NCI-H1930 (cell line): ENCODE measurements at regions not wholly inside any gene's neighbourhood (a gene's known extent, or its start where the extent isn't known, plus 50 kb on each side); places are given as distances from the start of the nearest gene placed in this dataset.
"Not testable (repeated sequence)": the region's sequence is repeated elsewhere in the genome, so short reads cannot be mapped to it uniquely, and the experiment has no call there.

Experiments used
- DNase-seq, 2 experiments: peaks; one replicate each; lab custom pipeline; 2025; lab: John Stamatoyannopoulos, UW

DNA sequence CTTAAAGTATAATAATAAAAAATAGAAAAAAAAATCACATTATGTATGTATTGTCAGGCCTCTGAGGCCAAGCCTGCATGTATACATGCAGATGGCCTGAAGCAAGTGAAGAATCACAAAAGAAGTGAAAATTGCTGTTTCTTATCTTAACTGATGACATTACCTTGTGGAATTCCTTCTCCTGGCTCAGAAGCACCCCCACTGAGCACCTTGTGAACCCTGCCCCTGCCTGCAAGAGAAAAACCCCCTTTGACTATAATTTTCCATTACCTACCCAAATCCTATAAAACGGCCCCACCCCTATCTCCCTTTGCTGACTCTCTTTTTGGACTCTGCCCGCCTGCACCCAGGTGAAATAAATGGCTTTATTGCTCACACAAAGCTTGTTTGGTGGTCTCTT is 1086.5 kb downstream of the SORCS3 start:
- DNase-seq = not testable (repeated sequence)

DNA sequence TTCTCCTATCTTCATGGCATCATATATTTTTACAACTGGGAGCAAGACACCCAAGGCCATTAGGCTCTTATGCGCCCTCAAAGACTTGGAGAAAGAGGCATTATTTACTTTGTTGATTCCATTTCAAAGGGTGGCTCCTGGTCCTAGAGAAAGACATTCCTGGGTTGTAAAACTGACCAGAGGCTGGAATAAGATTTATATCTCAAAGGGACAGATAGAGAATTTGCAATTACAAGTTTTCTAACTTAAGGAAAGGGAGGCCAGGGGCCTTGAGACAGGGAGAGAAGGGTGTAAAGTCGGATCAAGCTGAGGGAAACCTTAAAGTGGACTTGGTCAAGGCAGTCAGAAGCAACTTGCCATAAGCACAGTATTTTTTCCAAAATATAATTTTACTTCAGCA is 1086.0 kb downstream of the SORCS3 start:
- DNase-seq = no peak

DNA sequence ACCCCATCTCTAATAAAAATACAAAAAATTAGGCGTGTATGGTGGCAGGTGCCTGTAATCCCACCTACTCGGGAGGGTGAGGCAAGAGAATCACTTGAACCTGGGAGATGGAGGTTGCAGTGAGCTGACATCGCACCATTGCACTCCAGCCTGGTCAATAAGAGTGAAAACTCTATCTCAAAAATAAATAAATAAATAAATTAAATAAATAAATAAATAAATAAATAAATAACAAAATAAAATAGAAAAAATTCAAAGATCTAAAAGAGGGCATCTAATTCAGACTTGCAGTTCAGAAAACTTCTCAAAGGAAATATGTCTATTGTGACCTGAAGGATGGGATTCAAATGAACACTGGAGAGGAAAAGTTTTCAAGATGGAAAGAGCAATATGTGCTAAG is 1085.1 kb downstream of the SORCS3 start:
- DNase-seq = no peak

DNA sequence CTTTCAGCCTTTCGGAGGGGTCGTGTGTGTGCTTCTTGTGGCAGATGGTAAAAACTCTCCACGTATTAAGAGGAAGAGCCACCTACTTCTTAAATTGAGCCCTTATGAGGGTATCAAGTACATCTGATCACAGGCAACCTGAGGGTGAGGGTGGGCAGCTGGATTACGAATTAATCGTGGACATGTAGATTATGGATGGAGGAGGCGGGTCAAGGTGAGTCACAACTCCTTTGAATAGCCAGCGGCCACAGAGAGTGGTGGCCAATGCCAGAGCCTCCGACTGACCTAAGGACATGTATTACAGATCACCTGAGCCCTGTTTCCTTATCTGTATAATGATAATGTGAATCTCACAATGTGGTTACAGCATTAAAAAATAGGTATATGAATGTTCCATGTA is 1083.9 kb downstream of the SORCS3 start:
- DNase-seq = no peak

DNA sequence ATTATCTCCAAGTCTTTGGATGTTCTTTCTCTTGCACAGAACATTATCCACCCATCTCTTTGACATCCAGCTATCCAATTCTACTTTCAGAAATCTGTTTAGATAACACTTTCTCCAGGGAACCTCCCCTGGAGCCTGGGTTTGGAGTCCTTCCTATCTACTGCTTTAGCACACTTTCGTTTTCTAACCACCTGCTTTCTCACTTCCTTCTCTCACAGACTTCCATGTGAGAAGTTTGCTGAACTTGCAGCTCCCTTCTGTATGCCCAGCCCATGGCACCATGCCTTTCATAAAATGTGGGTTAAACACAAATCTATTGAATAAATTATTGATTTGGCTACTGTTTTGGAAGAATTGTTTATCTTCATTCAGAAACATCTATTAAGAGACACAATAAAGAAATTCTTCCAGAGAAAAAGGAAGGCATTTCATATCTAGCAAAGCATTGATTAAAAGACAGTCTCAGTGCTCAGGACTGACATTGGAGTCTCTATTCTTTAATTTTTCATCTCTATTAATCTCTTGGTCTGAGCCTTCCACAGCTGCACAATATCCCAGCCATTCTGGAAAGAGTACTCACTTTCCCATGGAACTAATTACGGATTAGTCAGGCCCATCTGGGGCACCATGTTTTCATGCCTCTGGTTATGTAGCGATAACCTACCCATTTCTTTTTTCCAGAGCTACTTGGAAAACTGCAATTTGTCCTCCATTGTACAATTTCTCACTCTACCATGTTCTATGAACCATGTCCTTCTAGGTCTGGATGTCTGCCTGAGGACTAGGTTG is 1077.3 kb downstream of the SORCS3 start:
- no peak for DNase-seq

DNA sequence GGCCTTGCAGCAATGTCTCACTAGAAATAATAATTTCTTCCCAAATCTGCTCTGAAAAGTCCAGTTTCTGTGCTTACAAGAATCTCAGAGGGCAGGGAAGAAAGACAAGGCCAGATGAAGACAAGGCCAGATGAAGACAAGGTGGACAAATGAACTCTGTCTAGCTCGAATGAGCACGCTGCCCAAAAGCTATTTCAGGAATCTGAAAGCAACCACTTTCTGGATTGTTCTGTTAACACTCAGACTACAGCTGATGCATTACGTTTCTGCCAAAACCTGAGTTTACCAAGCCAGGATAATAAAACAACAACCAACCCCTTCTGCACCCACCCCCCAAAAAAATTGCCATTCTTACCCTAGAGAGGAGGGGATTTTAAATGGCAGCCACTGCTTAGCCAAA is 1073.6 kb downstream of the SORCS3 start:
- no peak for DNase-seq

DNA sequence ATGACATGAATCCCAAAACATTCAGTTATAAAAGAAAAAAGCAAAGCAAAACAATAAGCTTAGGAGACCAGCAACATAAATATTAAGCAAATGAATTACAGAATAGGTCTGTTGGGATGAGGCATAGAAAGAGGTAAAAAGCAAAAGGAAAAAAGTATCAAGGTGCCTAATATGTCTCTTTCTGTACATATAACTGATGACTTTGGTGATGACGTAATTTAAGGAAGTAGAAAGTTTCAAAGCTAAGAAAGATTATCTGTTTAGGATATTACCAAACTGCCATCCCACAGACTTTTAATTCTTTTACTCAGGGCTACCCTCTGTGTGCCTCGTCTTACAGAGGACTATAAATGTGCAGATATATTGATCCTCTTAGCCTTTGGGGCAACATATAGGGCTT is 1066.5 kb downstream of the SORCS3 start:
- DNase-seq = no peak

DNA sequence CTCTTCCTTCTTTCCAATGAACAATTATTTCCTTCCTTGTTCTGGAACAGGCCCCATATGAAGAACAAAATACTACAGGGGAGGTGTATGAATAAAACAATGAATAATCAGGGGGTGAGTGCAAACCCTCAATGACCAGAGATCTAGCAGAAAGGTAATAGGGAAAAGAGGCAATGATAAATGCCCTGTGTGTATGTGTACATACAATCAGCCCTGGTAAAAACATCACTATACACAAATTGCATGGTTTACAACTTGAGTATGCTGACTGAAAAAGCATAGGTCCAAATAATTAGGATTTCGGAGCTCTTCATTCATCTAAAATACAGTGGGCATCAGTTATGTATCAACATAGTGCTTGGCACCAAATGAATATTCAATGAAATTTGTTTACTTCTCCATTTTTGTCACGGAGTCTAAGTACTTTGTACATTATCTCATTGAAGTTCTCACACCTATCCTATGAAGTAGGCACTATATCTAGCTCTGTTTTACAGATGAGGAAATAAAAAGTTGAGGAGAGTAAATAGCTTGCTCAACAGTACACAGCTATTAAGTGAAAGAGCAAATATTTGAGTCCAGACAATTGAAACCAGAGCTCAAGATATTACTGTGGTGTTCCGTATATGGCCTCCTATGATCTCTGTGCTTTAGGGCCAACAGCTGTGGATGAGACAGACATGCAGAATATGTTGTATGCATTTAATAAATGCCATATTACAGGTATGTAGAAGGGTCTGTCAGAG is 1065.4 kb downstream of the SORCS3 start:
- no peak for DNase-seq

DNA sequence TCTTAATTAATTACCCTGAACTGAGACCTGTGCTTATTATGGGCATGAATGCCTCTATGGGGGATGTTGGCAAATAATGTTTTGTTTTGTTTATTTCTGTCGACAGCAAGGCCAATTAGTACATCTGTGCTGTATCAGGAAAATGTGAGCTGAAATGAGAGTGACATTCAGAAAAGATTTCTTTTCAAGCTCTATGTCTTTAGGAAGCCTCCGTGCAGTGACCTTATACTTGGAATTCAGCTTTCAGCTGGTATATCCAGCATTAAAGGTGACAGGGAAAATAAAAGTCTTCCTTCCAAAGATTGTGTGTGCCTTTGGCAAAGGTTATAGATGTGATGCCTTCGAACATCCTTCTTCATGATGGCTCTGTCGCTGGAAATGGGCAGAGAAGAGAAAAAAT is 1061.1 kb downstream of the SORCS3 start:
- no peak for DNase-seq

DNA sequence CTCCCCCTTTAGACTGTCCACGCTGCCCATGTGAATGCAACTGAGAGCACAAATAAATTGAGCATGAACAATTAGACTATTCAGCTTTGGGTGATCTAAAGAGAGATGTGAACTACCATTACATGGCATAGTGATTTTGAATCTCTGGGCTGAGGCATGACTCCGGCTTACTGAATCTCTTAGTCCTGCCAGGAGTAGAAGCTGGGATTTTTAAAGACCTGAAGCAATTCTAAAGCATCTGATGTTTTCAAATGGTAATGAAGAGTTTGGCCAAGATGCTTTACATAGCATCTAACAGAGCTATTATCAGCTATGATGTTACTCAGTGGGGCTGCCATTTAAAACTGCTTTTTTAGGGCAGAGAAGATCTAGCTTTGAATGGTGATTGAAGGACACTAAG is 1059.1 kb downstream of the SORCS3 start:
- DNase-seq = no peak

DNA sequence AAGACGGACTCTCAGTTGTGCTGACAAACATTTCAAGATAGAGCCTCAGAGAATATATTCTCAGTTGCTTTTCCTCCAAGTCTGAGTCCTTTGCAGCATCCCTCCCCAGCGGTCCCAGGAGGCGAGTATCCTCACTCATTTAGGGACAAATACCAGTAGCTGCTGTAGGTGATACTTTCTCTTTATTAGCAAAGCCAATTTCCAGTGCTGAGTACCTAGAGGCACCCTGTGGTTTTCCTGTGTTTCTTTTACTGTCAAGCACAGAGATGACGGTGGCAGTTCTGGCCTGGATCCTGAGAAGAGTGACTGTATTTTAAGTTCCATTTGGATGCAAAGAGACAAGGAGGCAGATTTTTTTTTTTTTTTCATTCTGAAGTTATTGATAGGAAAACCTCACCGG is 1058.4 kb downstream of the SORCS3 start:
- no peak for DNase-seq

DNA sequence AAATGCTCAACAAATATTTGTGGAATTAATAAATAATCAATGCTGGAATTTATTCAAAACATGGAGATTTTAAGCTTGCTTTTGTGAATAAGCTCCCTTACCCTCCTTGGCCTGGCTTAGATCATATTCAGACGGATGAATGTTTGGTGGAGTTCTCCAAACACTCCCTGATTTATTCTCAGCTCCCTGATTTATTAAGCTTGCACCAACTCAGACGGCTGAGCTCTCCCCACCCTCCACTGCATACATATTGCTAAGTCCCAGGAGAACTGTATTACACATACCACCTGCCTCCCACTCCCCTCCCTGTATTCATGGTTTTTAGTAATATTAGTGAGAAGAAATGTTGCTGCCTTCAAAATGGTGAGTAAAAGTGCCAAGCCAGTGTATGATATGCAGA is 1057.5 kb downstream of the SORCS3 start:
- DNase-seq = no peak

DNA sequence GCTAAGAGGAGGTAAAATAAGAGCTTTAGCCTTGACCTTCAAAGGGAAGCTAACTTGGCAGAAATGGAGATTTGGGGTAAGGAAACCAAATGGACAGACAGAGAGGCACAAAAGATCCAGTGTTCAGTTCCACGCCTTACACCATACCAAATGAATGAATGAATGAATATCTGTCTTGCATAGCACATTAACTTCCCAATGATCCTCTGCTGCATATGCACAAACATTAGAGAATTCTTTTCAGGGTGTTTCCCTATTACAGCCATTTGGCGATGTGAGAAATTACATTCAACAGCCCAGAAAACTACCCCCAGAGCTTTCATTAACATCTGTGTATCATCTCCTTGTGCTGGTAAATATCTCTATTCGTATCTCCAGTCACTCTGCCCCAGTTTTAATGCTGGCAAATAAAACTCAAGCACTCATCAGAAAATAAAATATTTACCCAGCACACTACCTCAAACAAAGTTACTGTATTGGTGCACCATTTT is 1056.2 kb downstream of the SORCS3 start:
- no peak for DNase-seq

DNA sequence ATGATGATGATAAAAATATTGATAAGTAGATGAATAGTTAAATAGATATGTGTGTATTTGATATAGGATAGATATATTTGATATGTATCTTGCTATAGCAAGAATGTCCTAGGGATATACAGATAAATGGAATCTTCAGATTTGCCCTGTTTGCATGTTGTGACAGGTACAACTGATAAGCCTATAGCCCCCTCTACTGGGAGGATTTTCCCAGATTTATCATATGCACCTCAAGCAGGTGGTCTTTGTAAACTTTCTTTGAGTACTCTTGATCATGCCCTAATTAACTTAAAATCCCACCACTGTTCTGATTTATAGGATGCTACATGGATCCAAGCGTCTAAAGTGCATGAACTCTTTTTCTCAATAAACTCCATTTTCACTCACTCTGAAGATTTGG is 1050.7 kb downstream of the SORCS3 start:
- DNase-seq = peak; percentile 16 to 31

DNA sequence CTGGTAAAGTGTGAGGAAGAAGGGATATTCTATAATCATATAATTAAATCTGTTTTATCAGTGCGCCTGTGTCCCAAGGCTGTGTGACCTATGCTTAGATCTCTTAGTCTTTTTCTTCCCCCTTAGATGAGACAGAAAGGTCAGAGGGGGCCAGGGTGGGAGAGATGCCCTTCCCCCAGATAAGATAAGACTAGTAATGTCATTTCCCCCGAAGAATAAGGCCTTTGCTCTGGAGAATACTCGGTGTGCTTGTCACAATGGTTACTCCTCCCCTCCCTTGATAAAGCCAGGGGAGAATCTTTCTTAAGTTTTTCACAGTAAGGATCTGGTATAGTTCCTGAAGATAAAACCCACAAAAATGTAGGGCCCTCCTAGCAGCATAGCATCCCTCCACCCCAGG is 1041.8 kb downstream of the SORCS3 start:
- no peak for DNase-seq

DNA sequence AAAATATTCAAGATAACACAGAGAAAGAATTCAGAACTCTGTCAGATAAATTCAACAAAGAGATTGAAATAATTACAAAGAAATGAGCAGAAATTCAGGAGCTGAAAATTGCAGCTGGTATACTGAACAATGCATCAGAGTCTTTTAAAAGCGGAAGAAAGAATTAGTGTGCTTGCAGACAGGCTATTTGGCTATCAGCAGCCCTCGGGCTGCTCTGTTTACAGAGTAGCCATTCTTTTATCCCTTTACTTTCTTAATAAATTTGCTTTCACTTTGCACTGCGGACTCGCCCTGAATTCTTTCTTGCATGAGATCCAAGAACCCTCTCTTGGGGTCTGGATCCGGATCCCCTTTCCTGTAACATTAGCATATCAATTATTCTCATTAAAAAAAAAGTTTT is 1040.0 kb downstream of the SORCS3 start:
- DNase-seq = no peak

DNA sequence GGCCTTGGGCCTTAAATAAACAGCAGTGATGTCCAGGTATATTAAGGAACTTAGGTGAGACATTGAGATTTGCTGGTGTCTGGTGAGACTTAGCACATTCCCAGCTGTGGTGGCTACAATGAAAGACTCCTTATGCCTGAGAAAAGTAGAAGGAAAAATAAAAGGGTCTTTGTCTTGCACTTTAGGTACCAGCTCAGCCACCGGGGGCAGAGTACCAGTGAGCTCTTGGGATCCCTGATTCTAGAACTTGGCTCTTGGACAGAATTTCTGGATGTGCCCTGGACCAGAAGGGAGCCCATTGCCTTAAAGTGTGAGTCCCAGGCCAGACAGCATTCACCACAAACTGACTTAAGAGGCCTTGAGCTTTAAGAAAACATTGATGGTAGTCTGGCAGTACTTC is 1038.7 kb downstream of the SORCS3 start:
- DNase-seq = no peak

DNA sequence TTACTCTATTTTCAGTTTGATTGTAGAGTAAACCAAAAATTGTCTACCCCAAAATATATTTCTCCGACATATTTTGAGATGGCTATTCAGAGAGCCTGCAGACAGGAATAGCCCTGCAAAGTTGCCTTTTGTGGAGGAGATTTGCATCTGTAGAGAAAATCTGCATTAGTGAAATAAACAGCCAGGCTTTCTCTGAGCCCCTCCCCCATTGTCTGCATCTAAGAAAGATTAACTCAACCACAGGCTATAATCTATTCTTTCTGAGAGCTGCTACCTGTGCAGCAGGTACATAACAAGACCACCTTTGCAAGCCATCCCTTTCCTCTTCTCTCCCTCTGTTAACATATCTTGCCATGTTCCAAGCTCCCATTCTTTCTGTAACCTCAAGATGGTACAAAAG is 1034.2 kb downstream of the SORCS3 start:
- no peak for DNase-seq

DNA sequence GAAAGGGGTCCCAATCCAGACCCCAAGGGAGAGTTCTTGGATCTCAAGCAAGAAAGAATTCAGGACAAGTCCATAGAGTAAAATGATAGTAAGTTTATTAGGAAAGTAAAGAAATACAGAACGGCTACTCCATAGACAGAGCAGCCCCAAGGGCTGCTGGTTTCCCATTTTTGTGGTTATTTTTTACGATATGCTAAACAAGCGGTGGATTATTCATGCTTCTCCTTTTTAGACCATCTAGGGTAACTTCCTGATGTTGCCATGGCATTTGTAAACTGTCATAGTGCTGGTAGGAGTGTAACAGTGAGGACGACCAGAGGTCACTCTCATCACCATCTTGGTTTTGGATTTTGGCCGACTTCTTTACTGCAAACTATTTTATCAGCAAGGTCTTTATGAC is 1033.4 kb downstream of the SORCS3 start:
- DNase-seq = no peak

DNA sequence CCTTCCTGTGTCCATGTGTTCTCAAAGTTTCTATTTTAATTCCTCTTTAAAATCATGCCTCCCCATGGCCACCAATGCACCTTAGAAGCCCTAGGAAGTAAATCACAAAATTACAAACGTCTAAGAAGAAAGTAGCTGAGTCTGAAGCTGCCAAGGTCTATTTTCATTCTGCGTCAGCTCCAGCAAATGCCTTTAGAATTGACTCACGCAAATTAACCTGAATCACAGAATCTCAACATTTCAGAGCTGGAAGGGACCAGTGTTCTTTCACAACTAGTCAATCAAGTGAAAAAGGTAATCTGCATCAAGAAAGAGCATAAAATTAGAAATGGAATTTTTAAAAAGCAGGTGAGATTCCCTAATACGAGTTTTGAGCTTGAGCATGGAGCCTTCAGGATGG is 1017.6 kb downstream of the SORCS3 start:
- DNase-seq = no peak

DNA sequence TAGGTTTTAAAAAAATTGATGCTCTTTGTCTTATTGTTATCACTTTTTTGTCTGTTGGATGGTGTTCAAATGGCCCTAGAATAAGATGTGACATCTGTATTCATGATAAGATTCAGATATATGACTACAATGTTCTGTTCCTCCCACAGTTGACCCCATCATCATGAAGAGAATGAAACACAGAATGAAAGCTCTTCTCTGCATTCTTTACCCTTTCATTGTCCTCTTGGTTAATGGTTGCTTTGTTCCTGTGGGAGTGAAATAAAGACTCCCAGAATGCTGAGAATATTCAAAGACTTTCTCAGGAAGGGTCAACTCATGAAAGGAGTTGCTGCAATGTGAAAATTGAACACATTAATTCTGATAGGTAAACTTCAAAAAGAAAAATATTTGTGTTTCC is 1015.8 kb downstream of the SORCS3 start:
- DNase-seq = no peak

DNA sequence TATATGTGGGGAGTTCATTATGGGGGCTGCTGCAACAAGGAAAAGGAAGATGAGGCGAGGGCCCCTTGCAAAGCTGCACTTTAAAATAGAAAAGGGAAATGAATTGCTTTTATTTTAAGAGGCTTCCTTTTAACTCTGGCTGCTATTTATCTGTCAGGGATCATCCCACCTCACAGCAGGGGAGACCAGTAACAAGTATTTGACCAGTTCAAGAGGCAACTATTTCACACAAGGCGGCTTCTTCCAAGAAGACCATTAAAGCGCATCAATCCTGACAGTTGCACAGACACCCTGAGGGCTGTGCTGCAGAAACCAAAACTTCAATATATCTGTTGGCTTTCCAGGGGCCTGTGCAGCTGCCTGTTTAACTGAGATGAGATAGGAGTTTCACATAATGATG is 1009.2 kb downstream of the SORCS3 start:
- no peak for DNase-seq

DNA sequence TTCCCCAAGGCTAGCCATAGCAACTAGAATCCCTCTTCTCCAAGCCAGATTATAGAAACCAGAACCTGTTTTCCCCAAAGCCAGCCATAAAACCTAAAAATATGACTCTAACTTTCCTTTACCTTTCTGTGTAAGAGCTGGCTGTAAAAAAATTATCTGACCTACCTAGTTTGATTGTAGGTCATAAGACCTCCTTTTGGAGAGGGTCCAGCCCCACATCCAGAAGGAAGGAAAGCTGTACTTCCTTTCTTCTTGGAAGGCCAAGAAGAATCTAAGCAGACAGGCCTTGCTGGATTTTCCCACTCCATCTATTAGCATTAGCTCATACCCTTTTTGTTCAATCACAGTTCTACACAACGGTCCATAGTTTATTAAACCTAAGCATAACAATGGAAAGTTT is 1006.3 kb downstream of the SORCS3 start:
- no peak for DNase-seq

DNA sequence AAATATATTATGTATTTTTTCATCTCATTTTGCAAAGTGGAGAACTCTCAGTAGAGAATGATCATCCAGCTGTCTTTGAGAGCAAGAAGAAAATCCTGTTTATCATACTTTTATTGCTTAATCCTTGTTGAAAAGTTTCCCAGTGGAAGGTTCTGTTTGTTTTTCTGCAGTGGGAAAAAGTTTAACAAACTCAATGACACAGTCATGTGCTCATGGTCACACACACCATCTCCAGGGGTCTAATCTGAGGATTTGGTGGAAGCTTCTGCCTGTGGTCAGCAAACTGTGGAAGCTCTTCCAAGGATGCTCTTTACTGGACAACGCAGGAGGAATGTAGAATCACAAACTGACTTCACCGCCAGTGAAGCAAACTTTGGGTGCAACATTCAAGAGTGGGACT is 1003.9 kb downstream of the SORCS3 start:
- DNase-seq = no peak
